Fibroblast of lung (primary cell): ENCODE measurements at regions not wholly inside any gene's neighbourhood (a gene's known extent, or its start where the extent isn't known, plus 50 kb on each side); places are given as distances from the start of the nearest gene placed in this dataset.

Experiments
- DNase-seq, 2 donors: peaks; one replicate each; pipeline versions ENCODE4 v3.0.0 to v3.0.0-alpha.2; 2010; ENCODE audit warnings: low read depth in 2 of 2
- H2AFZ ChIP-seq: 2 replicates; pipeline ENCODE4 v1.5.1; 2012; ENCODE audit warnings: low read length, control low read depth, inconsistent platforms
- H3K27ac ChIP-seq: 2 replicates; pipeline ENCODE4 v1.5.1; 2011; ENCODE audit warnings: low read length, control low read depth; ENCODE audit not compliant: insufficient read depth
- H3K27me3 ChIP-seq: 2 replicates; pipeline ENCODE4 v1.5.1; 2011; ENCODE audit warnings: mild to moderate bottlenecking, low read length; ENCODE audit not compliant: control insufficient read depth, insufficient read depth
- H3K36me3 ChIP-seq: 2 replicates; pipeline ENCODE4 v1.5.1; 2011; ENCODE audit warnings: low read length; ENCODE audit not compliant: control insufficient read depth, insufficient read depth
- H3K4me1 ChIP-seq: 2 replicates; pipeline ENCODE4 v1.5.1; 2011; ENCODE audit warnings: low read length; ENCODE audit not compliant: control insufficient read depth, insufficient read depth; ENCODE audit errors: extremely low read depth
- H3K4me2 ChIP-seq: 2 replicates; pipeline ENCODE4 v1.5.1; 2011; ENCODE audit warnings: low read length, control low read depth; ENCODE audit not compliant: insufficient read depth; ENCODE audit errors: extremely low read depth
- H3K4me3 ChIP-seq, 4 experiments: fragments of 200-600 bp in 1 of 4; sonication (generic) in 1 of 4; replicated peaks in 1 of 4; 2 replicates each; pipeline ENCODE4 v1.5.1; 2011 to 2016; ENCODE audit warnings: low read length in 4 of 4, low read depth in 3 of 4, mild to moderate bottlenecking in 3 of 4, control low read depth in 2 of 4, inconsistent platforms in 1 of 4, mixed read lengths in 1 of 4; ENCODE audit not compliant: insufficient read depth in 1 of 4; ENCODE audit errors: control extremely low read depth in 1 of 4
- H3K79me2 ChIP-seq: 2 replicates; pipeline ENCODE4 v1.5.1; 2012; ENCODE audit warnings: mild to moderate bottlenecking, low read length, inconsistent platforms; ENCODE audit not compliant: control insufficient read depth, insufficient read depth
- H3K9ac ChIP-seq: 2 replicates; pipeline ENCODE4 v1.5.1; 2011; ENCODE audit warnings: mild to moderate bottlenecking, low read length, control low read depth; ENCODE audit not compliant: insufficient read depth
- H3K9me3 ChIP-seq: 2 replicates; pipeline ENCODE4 v1.5.1; 2012; ENCODE audit warnings: low read depth, low read length; ENCODE audit not compliant: control insufficient read depth, insufficient read depth
- H4K20me1 ChIP-seq: 2 replicates; pipeline ENCODE4 v1.5.1; 2011; ENCODE audit warnings: low read length; ENCODE audit not compliant: control insufficient read depth, insufficient read depth; ENCODE audit errors: extremely low read depth
- EZH2 ChIP-seq: IDR thresholded peaks from 2 replicates; pipeline ENCODE4 v1.5.1; 2012; ENCODE audit warnings: low read length, control low read depth, mild to moderate bottlenecking; ENCODE audit errors: missing control alignments
- TF ChIP-seq, protein P1 (sequence below), 2 donors: IDR thresholded peaks in 1 of 2; conservative IDR thresholded peaks in 1 of 2; 1 replicate in 1 of 2; 2 replicates in 1 of 2; pipeline ENCODE4 v1.5.1; 2011 to 2012; ENCODE audit warnings: low read length in 2 of 2, control low read depth in 1 of 2, inconsistent platforms in 1 of 2, low read depth in 1 of 2, mild to moderate bottlenecking in 1 of 2

DNA sequence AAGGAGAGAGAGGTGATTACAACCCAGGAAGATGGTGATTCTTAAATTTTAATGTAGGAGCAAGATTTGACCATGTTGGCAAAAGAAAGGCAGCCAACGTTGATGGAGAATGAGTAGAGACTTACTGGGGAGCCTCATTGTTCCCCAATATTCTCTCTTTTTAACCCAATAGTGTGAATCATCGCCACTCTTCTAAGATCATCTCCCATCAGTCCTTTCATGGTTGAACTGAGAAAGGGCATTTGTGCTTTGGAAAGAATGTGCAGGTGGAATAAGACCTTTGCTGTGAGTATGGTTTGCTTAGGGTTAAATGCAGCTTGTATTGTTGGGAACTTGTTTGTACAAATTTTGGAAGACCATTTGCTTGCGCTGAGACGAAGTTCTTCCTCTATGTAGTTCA is 231.0 kb downstream of the TBXT start:
- Histone ChIP-seq H3K9me3 (no peaks in the 10 kb centered on the region), H4K20me1 (no peaks in the 10 kb centered on the region), H3K4me1 (no peaks in the 10 kb centered on the region), H3K27ac (no peak overlapping the region), H3K27me3 (no peaks in the 10 kb centered on the region), H2AFZ (no peak overlapping the region), H3K4me2 (no peak overlapping the region), H3K79me2 (no peaks in the 10 kb centered on the region), H3K9ac (no peak overlapping the region), H3K36me3 (no peaks in the 10 kb centered on the region), H3K4me3 (no peak overlapping the region)
- TF ChIP-seq EZH2 = no peak
- TF ChIP-seq, protein P1, sequence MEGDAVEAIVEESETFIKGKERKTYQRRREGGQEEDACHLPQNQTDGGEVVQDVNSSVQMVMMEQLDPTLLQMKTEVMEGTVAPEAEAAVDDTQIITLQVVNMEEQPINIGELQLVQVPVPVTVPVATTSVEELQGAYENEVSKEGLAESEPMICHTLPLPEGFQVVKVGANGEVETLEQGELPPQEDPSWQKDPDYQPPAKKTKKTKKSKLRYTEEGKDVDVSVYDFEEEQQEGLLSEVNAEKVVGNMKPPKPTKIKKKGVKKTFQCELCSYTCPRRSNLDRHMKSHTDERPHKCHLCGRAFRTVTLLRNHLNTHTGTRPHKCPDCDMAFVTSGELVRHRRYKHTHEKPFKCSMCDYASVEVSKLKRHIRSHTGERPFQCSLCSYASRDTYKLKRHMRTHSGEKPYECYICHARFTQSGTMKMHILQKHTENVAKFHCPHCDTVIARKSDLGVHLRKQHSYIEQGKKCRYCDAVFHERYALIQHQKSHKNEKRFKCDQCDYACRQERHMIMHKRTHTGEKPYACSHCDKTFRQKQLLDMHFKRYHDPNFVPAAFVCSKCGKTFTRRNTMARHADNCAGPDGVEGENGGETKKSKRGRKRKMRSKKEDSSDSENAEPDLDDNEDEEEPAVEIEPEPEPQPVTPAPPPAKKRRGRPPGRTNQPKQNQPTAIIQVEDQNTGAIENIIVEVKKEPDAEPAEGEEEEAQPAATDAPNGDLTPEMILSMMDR (conservative IDR thresholded peaks at IDR 0.05 in 1 of 2, IDR thresholded peaks at IDR 0.05 in 1 of 2; ENCODE audit: low read depth in 1 of 2, low read length in 2 of 2) = no peak
- no peak for DNase-seq

DNA sequence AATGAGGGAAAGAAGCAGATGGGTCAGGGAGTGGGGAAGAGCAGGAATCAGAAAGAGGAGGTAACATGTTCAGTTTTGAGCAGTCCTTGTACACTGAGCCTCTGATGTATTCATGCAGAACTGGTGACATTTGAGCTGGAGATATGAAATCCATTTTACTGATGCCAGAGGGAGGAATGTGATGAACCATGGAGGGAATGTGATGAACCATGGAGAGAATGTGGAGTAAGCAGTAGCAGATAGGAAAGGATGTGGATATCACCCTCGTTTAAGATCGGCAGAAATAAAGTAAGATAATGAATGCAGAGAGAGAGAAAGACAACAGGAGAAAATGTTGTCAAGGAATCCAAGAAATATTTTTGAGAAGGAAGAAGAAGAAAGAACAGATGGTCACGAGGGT is 231.6 kb downstream of the TBXT start:
- H3K27ac ChIP-seq = no peak overlapping the region
- H3K9ac ChIP-seq = no peak overlapping the region
- H3K79me2 ChIP-seq = no peaks in the 10 kb centered on the region
- no peaks in the 10 kb centered on the region for H4K20me1 ChIP-seq
- H3K9me3 ChIP-seq = no peaks in the 10 kb centered on the region
- no peak overlapping the region for H3K4me3 ChIP-seq
- H3K4me2 ChIP-seq = no peak overlapping the region
- no peak for DNase-seq
- TF ChIP-seq, protein P1 (conservative IDR thresholded peaks at IDR 0.05 in 1 of 2, IDR thresholded peaks at IDR 0.05 in 1 of 2; ENCODE audit: low read depth in 1 of 2, low read length in 2 of 2) = no peak
- no peak for TF ChIP-seq EZH2
- H3K36me3 ChIP-seq = no peaks in the 10 kb centered on the region
- no peaks in the 10 kb centered on the region for H3K4me1 ChIP-seq
- H2AFZ ChIP-seq = no peak overlapping the region
- H3K27me3 ChIP-seq = no peaks in the 10 kb centered on the region

DNA sequence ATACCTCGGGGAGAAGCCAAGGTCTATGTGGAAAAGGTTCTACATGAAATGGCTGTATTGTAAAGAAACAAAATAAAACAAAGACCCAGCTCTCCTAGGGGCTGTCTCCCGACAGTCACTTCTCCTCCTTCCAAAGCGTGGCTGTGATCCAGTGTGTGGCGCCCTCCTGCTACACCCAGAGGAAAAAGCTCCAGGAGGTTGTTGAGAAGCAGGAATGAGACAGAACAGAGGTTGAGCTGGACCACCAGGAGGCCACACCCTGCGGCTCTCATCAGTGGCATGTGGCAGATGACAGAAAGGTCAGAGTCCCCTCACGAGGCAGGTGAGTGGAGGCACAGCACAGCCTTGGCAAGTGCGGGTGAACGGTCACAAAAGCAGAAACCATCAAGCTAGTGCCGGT is 236.0 kb downstream of the TBXT start:
- Histone ChIP-seq H3K36me3 (no peaks in the 10 kb centered on the region), H3K4me2 (no peak overlapping the region), H3K9ac (no peak overlapping the region), H3K4me3 (no peak overlapping the region), H3K79me2 (no peaks in the 10 kb centered on the region), H3K9me3 (no peaks in the 10 kb centered on the region), H3K4me1 (no peaks in the 10 kb centered on the region), H3K27me3 (no peaks in the 10 kb centered on the region), H3K27ac (no peak overlapping the region), H2AFZ (no peak overlapping the region), H4K20me1 (no peaks in the 10 kb centered on the region)
- DNase-seq = no peak
- TF ChIP-seq, protein P1 (conservative IDR thresholded peaks at IDR 0.05 in 1 of 2, IDR thresholded peaks at IDR 0.05 in 1 of 2; ENCODE audit: low read depth in 1 of 2, low read length in 2 of 2) = no peak
- no peak for TF ChIP-seq EZH2
